CD4-positive, alpha-beta memory T cell (primary cell): ENCODE measurements at regions not wholly inside any gene's neighbourhood (a gene's known extent, or its start where the extent isn't known, plus 50 kb on each side); places are given as distances from the start of the nearest gene placed in this dataset.

Experiments used
- CTCF ChIA-PET: fragments of 350-600 bp; sonication (Branson Sonifier 250); formaldehyde crosslinking; loops from one replicate; lab custom pipeline; 2021; ENCODE audit warnings: inconsistent platforms; ENCODE audit not compliant: partially characterized antibody; lab: Charles Lee
- POLR2A ChIA-PET: fragments of 350-600 bp; sonication (Branson Sonifier 250); formaldehyde crosslinking; loops from one replicate; lab custom pipeline; 2021; ENCODE audit not compliant: partially characterized antibody; lab: Charles Lee
- DNase-seq, 5 donors: peaks; one replicate each; pipeline versions ENCODE4 v3.0.0 to v3.0.0-alpha.2; 2020 to 2022; ENCODE audit warnings: mixed read lengths in 1 of 5
- H3K27ac ChIP-seq: one replicate; pipeline ENCODE4 v1.7.0; 2013; ENCODE audit warnings: low read depth, low read length
- H3K27me3 ChIP-seq: 2 replicates; pipeline ENCODE4 v1.7.0; 2013; ENCODE audit warnings: mild to moderate bottlenecking, low read length, moderate library complexity; ENCODE audit not compliant: insufficient read depth
- H3K36me3 ChIP-seq: 2 replicates; pipeline ENCODE4 v1.7.0; 2013; ENCODE audit warnings: mild to moderate bottlenecking, low read length, moderate library complexity; ENCODE audit not compliant: insufficient read depth
- H3K4me1 ChIP-seq: 2 replicates; pipeline ENCODE4 v1.7.0; 2013; ENCODE audit warnings: mild to moderate bottlenecking, low read length, moderate library complexity; ENCODE audit not compliant: insufficient read depth
- H3K4me3 ChIP-seq, 2 donors: one replicate each; pipeline ENCODE4 v1.7.0; 2013; ENCODE audit warnings: low read length in 2 of 2, mild to moderate bottlenecking in 1 of 2
- H3K9me3 ChIP-seq, 2 donors: one replicate each; pipeline ENCODE4 v1.7.0; 2013; ENCODE audit warnings: low read length in 2 of 2, control low read depth in 1 of 2; ENCODE audit not compliant: control insufficient read depth in 1 of 2
- H3K27ac Mint-ChIP-seq, 7 donors: one replicate each; pipeline ENCODE4 v1.8.0; 2020 to 2021; ENCODE audit warnings: mixed read lengths in 7 of 7, mild to moderate bottlenecking in 6 of 7, inconsistent platforms in 3 of 7, moderate library complexity in 3 of 7
- H3K27me3 Mint-ChIP-seq, 2 donors: one replicate each; pipeline ENCODE4 v1.8.0; 2020 to 2021; ENCODE audit warnings: mixed read lengths in 2 of 2
- H3K36me3 Mint-ChIP-seq, 2 donors: one replicate each; pipeline ENCODE4 v1.8.0; 2020 to 2021; ENCODE audit warnings: mixed read lengths in 2 of 2, inconsistent platforms in 1 of 2, mild to moderate bottlenecking in 1 of 2
- H3K4me1 Mint-ChIP-seq, 4 donors: one replicate each; pipeline ENCODE4 v1.8.0; 2020 to 2021; ENCODE audit warnings: mixed read lengths in 4 of 4, mild to moderate bottlenecking in 1 of 4
- H3K4me3 Mint-ChIP-seq, 8 donors: one replicate each; pipeline ENCODE4 v1.8.0; 2020 to 2021; ENCODE audit warnings: mixed read lengths in 8 of 8, mild to moderate bottlenecking in 7 of 8, moderate library complexity in 6 of 8, inconsistent platforms in 3 of 8
- H3K9me3 Mint-ChIP-seq, 8 donors: one replicate each; pipeline ENCODE4 v1.8.0; 2020 to 2021; ENCODE audit warnings: mixed read lengths in 8 of 8, mild to moderate bottlenecking in 5 of 8, inconsistent platforms in 3 of 8, moderate library complexity in 1 of 8
- intact Hi-C: fragments of 100-400 bp; cut with micrococcal nuclease; formaldehyde crosslinking; loops from one replicate; pipeline ENCODE4 v1.15.1; 2023

GRCh38 chr9:80114241-80114640, 542.5 kb downstream of the TLE4 start:
- no peak overlapping the region for H3K4me3 ChIP-seq
- intact Hi-C loops, result no loop called here
- Mint-ChIP-seq H3K27me3 (peaks cover 0 to 2% of the 10 kb centered on the region in 2 donors), H3K4me3 (no peak overlapping the region), H3K4me1 (no peaks in the 10 kb centered on the region), H3K36me3 (no peaks in the 10 kb centered on the region), H3K9me3 (peaks cover 0 to 11% (median 2%) of the 10 kb centered on the region in 8 donors), H3K27ac (no peak overlapping the region)
- POLR2A ChIA-PET, result no interaction called here
- no peaks in the 10 kb centered on the region for H3K4me1 ChIP-seq
- no peak for DNase-seq
- H3K27me3 ChIP-seq, result no peaks in the 10 kb centered on the region
- no peak overlapping the region for H3K27ac ChIP-seq
- CTCF ChIA-PET, result no interaction called here
- no peaks in the 10 kb centered on the region for H3K9me3 ChIP-seq
- H3K36me3 ChIP-seq, result no peaks in the 10 kb centered on the region

GRCh38 chr9:80107931-80108660, 536.3 kb downstream of the TLE4 start:
- Mint-ChIP-seq H3K27ac (no peak overlapping the region), H3K4me1 (no peaks in the 10 kb centered on the region), H3K4me3 (no peak overlapping the region), H3K36me3 (no peaks in the 10 kb centered on the region), H3K27me3 (peaks cover 5 to 7% of the 10 kb centered on the region in 2 donors), H3K9me3 (peaks cover 0 to 6% (median 1%) of the 10 kb centered on the region in 8 donors)
- no peak for DNase-seq
- H3K9me3 ChIP-seq, result no peaks in the 10 kb centered on the region
- H3K27me3 ChIP-seq, result no peaks in the 10 kb centered on the region
- H3K4me1 ChIP-seq, result no peaks in the 10 kb centered on the region
- CTCF ChIA-PET, result no interaction called here
- POLR2A ChIA-PET, result no interaction called here
- no peak overlapping the region for H3K27ac ChIP-seq
- H3K4me3 ChIP-seq, result no peak overlapping the region
- H3K36me3 ChIP-seq, result no peaks in the 10 kb centered on the region
- intact Hi-C loops, result no loop called here

GRCh38 chr9:80097476-80097875, 525.7 kb downstream of the TLE4 start:
- Histone ChIP-seq H3K4me1 (no peaks in the 10 kb centered on the region), H3K36me3 (no peaks in the 10 kb centered on the region), H3K9me3 (no peaks in the 10 kb centered on the region), H3K27me3 (no peaks in the 10 kb centered on the region), H3K4me3 (no peak overlapping the region), H3K27ac (no peak overlapping the region)
- CTCF ChIA-PET, result interaction anchor here (1.3 kb wide), 1 partner anchor 8 kb away, joined by 3 read pairs; no protein-coding TSS in a partner anchor
- no peaks in the 10 kb centered on the region for H3K36me3 Mint-ChIP-seq
- no peaks in the 10 kb centered on the region for H3K4me1 Mint-ChIP-seq
- H3K27ac Mint-ChIP-seq, result no peak overlapping the region
- peaks cover 0 to 4% (median 0%) of the 10 kb centered on the region in 8 donors for H3K9me3 Mint-ChIP-seq
- POLR2A ChIA-PET, result no interaction called here
- H3K4me3 Mint-ChIP-seq, result no peak overlapping the region
- peaks cover 0 to 1% of the 10 kb centered on the region in 2 donors for H3K27me3 Mint-ChIP-seq
- intact Hi-C loops, result no loop called here
- DNase-seq, result no peak

GRCh38 chr9:80094176-80094771, 522.5 kb downstream of the TLE4 start:
- Mint-ChIP-seq H3K27me3 (peaks cover 0 to 1% of the 10 kb centered on the region in 2 donors), H3K4me3 (no peak overlapping the region), H3K9me3 (no peaks in the 10 kb centered on the region), H3K27ac (no peak overlapping the region), H3K36me3 (no peaks in the 10 kb centered on the region), H3K4me1 (no peaks in the 10 kb centered on the region)
- CTCF ChIA-PET, result no interaction called here
- Histone ChIP-seq H3K27ac (no peak overlapping the region), H3K4me3 (no peak overlapping the region), H3K9me3 (no peaks in the 10 kb centered on the region), H3K27me3 (no peaks in the 10 kb centered on the region), H3K4me1 (no peaks in the 10 kb centered on the region), H3K36me3 (no peaks in the 10 kb centered on the region)
- no peak for DNase-seq
- intact Hi-C loops, result no loop called here
- POLR2A ChIA-PET, result no interaction called here

GRCh38 chr9:80093695-80094094, 521.9 kb downstream of the TLE4 start:
- Mint-ChIP-seq H3K9me3 (no peaks in the 10 kb centered on the region), H3K4me1 (no peaks in the 10 kb centered on the region), H3K27ac (no peak overlapping the region), H3K27me3 (peaks cover 0 to 1% of the 10 kb centered on the region in 2 donors), H3K4me3 (no peak overlapping the region), H3K36me3 (no peaks in the 10 kb centered on the region)
- Histone ChIP-seq H3K27ac (no peak overlapping the region), H3K4me3 (no peak overlapping the region), H3K9me3 (no peaks in the 10 kb centered on the region), H3K4me1 (no peaks in the 10 kb centered on the region), H3K27me3 (no peaks in the 10 kb centered on the region), H3K36me3 (no peaks in the 10 kb centered on the region)
- ChIA-PET CTCF (no interaction called here), POLR2A (no interaction called here)
- DNase-seq, result no peak
- intact Hi-C loops, result no loop called here

- ChIA-PET POLR2A (no interaction called here), CTCF (no interaction called here)
- Mint-ChIP-seq H3K27ac (no peak overlapping the region), H3K4me3 (no peak overlapping the region), H3K27me3 (peaks cover 0 to 1% of the 10 kb centered on the region in 2 donors), H3K4me1 (no peaks in the 10 kb centered on the region), H3K9me3 (no peaks in the 10 kb centered on the region), H3K36me3 (no peaks in the 10 kb centered on the region)
- Histone ChIP-seq H3K4me1 (no peaks in the 10 kb centered on the region), H3K36me3 (no peaks in the 10 kb centered on the region), H3K4me3 (no peak overlapping the region), H3K9me3 (no peaks in the 10 kb centered on the region), H3K27me3 (no peaks in the 10 kb centered on the region), H3K27ac (no peak overlapping the region)
- intact Hi-C loops, result no loop called here
- no peak for DNase-seq
These were observed 519.8 kb downstream of the TLE4 start for GRCh38 chr9:80091526-80091925.

- H3K27me3 Mint-ChIP-seq, result peaks cover 0 to 1% of the 10 kb centered on the region in 2 donors
- ChIA-PET POLR2A (no interaction called here), CTCF (no interaction called here)
- Histone ChIP-seq H3K36me3 (no peaks in the 10 kb centered on the region), H3K27me3 (no peaks in the 10 kb centered on the region), H3K4me1 (no peaks in the 10 kb centered on the region), H3K9me3 (no peaks in the 10 kb centered on the region), H3K4me3 (no peak overlapping the region), H3K27ac (no peak overlapping the region)
- no peaks in the 10 kb centered on the region for H3K4me1 Mint-ChIP-seq
- no peak overlapping the region for H3K27ac Mint-ChIP-seq
- intact Hi-C loops, result no loop called here
- H3K9me3 Mint-ChIP-seq, result no peaks in the 10 kb centered on the region
- DNase-seq, result no peak
- H3K4me3 Mint-ChIP-seq, result no peak overlapping the region
- H3K36me3 Mint-ChIP-seq, result no peaks in the 10 kb centered on the region
These were observed 518.6 kb downstream of the TLE4 start for GRCh38 chr9:80090317-80090716.
